PC-9 (cell line): ENCODE measurements at regions not wholly inside any gene's neighbourhood (a gene's known extent, or its start where the extent isn't known, plus 50 kb on each side); places are given as distances from the start of the nearest gene placed in this dataset.

Source experiments
- CTCF ChIP-seq: fragments of 200-600 bp; sonication (generic); conservative IDR thresholded peaks from 2 replicates; pipeline ENCODE4 v1.6.1; 2017; ENCODE audit warnings: mixed run types, antibody characterized with exemption, mild to moderate bottlenecking, moderate library complexity
- EZH2 ChIP-seq: fragments of 200-600 bp; sonication (generic); IDR thresholded peaks from 2 replicates; pipeline ENCODE4 v1.8.0; 2017; ENCODE audit warnings: antibody characterized with exemption, low read depth

DNA sequence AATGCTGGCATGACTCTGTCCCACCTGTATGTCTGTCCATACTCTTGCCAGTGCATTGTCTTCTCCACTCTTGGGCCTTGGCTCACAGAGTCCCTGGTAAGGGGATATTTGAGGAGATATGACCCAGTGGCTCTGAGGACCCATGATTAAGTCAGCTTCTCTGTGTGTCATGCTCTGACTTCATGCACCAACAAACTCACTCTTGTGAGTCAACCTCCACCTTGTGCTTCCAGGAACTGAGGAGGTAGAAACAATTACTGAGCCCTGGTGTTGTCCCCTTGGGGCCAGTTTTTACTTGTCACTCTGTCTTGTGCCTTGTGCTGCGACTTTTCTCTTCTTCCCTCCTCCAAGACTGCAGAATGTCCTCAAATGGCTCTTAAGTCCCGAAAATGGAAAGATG, 127.1 kb downstream of the ABHD5 start:
- TF ChIP-seq CTCF (no peak), EZH2 (no peak)
